Sigmoid colon (tissue), 4 donors: ENCODE measurements at regions not wholly inside any gene's neighbourhood (a gene's known extent, or its start where the extent isn't known, plus 50 kb on each side); places are given as distances from the start of the nearest gene placed in this dataset.

Source experiments
- EP300 ChIP-seq, 4 donors: sonication (generic); formaldehyde crosslinking; IDR thresholded peaks; one replicate each; pipeline ENCODE4 v1.6.1; 2017; ENCODE audit warnings: antibody characterized with exemption in 4 of 4
- POLR2A ChIP-seq, 2 donors: fragments of 450-650 bp; IDR thresholded peaks; one replicate each; pipeline ENCODE4 v1.6.1; 2016; ENCODE audit warnings: antibody characterized with exemption in 2 of 2, mild to moderate bottlenecking in 2 of 2, moderate library complexity in 2 of 2
- POLR2AphosphoS5 ChIP-seq, 4 donors: sonication (generic); formaldehyde crosslinking; IDR thresholded peaks; one replicate each; pipeline ENCODE4 v1.6.1; 2017; ENCODE audit warnings: antibody characterized with exemption in 4 of 4
- TF ChIP-seq, protein P1 (sequence below), 4 experiments: fragments of 450-650 bp in 3 of 4; fragments of 200-600 bp in 1 of 4; IDR thresholded peaks; one replicate each; pipeline ENCODE4 v1.5.1; 2016 to 2019; ENCODE audit warnings: antibody characterized with exemption in 4 of 4, mild to moderate bottlenecking in 3 of 4, moderate library complexity in 2 of 4

DNA sequence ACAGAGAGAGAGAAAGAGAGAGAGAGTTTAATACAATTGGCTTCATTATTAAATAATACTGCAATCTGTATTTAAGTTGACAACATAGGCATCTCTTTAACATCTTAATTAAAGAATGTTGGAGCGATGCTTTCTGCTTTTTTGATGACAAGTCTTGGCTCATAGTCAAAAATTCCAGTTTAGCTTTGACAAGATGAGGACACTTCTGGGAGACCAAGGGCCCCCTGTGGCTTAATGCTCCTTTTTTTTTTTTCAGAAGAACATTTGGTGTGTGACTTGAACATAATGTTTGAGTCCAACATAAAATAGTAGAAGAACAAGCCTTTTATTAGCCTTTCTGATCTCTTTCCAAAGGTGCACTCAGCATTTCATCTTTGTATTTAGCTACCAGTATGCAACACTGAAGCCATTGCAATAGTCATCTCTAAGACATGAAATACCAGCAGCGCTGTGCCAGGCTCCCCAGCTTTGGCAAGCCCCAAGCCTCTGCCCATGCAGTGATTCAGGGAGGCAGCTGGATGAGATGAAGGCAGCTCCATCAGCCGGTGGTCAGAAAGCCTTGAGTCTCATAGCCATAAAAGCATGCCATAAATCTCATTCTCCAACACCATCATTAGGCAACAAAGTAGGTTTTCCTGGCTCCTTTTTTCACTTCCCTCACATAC is 349.4 kb upstream of the SEMA6D start:
- TF ChIP-seq EP300 (IDR thresholded peaks at IDR 0.05) = no peak
- TF ChIP-seq, protein P1, sequence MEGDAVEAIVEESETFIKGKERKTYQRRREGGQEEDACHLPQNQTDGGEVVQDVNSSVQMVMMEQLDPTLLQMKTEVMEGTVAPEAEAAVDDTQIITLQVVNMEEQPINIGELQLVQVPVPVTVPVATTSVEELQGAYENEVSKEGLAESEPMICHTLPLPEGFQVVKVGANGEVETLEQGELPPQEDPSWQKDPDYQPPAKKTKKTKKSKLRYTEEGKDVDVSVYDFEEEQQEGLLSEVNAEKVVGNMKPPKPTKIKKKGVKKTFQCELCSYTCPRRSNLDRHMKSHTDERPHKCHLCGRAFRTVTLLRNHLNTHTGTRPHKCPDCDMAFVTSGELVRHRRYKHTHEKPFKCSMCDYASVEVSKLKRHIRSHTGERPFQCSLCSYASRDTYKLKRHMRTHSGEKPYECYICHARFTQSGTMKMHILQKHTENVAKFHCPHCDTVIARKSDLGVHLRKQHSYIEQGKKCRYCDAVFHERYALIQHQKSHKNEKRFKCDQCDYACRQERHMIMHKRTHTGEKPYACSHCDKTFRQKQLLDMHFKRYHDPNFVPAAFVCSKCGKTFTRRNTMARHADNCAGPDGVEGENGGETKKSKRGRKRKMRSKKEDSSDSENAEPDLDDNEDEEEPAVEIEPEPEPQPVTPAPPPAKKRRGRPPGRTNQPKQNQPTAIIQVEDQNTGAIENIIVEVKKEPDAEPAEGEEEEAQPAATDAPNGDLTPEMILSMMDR (IDR thresholded peaks at IDR 0.05) = no peak
- TF ChIP-seq POLR2AphosphoS5 (IDR thresholded peaks at IDR 0.05) = no peak
- no peak for TF ChIP-seq POLR2A (IDR thresholded peaks at IDR 0.05)
